HG03095 (cell line): ENCODE measurements at regions not wholly inside any gene's neighbourhood (a gene's known extent, or its start where the extent isn't known, plus 50 kb on each side); places are given as distances from the start of the nearest gene placed in this dataset.
A peak's percentile ranks its signal among the peaks of the same experiment; 100 is the strongest.

Experiments used
- ATAC-seq: cut with Tn5 transposase; IDR thresholded peaks from one replicate; pipeline ENCODE4 v1.9.1; 2021; ENCODE audit warnings: moderate library complexity; ENCODE audit not compliant: unreplicated experiment

DNA sequence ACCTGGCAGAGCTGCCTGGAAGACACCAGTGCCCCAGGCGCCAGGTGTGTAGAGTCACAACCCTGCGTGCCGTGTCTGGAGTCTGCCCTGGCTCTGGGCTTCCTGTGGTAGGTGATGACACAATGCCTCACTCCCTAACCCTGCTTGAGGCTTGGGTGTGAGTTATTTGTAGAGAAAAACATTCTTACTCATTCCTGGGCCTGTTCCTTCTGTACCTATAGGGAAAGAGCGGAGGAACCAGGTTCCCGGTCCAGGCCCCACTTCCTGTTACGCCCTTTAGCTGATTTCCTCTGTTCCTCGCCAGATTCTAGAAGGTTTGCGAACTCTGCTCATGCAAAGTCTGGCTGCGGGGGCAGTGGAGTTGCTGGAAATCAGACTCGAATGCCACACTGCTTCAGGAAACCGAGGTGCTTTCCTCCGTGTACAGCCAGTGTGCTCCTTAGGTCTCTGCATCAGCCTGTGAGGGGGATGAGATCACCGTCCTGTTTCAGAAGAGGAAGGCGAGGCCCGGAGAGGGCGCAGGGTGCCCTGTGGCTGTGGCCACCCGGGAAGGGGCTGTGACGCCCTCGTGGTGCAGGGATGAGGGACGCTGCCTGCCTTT is 67.1 kb upstream of the DUSP22 start:
- no peak for ATAC-seq

DNA sequence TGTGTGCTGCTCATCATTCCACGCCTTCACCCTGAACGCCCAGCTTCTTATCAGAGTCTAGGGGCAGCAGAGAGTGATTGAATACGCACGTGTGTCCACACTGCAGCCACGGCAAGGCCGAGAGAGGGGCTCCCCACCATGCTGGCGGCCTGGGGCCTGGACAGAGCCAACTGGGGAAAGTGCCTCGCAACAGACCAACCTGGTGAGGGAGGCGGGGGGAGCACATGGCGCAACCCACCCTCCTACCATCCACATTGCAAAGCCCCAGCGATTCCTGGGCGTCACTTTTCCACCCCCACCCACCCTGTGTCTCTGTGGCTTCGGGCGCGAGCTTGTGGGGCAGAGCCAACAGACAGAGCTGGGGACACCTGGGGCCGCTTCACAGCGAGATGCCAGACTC is 66.4 kb upstream of the DUSP22 start:
- no peak for ATAC-seq

DNA sequence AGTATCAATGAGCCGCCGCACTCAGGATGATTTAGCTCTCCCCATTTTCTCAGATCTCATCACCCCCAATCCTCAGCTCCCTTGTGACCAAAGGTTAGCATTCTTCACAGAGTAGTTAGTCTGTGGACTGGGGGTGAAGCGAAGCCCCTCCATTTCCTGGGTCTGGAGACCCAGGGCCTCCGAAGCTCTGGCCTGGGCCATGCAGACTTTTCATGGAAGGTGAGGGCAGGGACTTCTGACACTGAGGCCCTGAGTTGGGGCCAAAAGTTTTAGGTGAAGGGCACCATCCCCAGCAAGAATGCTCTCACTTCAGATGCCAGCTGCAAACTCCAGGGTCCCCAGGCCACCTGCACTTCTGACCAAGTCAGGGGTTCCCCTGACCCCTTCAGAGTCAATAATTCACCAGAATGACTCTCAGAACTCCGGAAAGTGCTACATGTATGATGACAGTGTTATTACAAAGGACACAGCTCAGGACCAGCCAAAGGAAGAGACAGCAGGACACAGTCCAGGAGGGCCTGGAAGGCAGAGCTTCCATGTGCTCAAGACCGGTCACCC is 65.7 kb upstream of the DUSP22 start:
- no peak for ATAC-seq

DNA sequence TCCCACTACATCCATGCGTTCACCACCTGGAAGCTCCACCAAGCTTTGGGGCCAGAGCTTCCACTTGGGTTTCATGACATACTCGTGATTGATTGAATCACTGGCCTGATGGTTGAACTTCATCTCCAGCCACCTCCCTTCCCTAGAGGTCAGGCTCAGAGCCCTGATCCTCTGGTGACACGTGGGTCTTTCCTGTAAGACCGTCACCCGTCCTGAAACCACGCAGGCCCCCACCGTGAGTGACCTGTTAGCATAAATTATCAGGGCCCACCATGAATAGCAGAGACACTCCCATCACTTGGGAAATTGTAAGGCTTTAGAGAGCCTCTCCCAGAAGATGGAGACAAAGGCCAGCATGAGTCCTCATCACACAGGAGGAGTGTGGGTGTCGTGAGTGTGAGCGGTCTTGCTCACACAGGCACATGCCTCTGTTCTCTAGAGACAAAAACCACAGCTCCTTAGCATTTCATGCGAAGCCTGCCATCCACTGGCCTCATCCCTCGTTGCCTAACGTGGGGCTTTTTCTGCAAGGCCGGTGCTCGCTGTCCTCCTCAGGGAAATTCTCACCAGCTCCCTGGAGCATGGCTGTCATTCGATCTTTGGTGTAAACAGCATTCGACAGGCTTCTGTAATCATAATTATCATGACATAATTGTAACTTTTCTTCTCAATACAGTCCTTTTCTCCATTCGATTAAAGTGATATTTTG is 65.1 kb upstream of the DUSP22 start:
- ATAC-seq, result no peak

GRCh38 chr6:227812-228338 is 64.4 kb upstream of the DUSP22 start:
- no peak for ATAC-seq

- peak; percentile 32 for ATAC-seq
Observed at GRCh38 chr6:228881-229651, 63.2 kb upstream of the DUSP22 start.

GRCh38 chr6:231779-232178 is 60.5 kb upstream of the DUSP22 start:
- no peak for ATAC-seq

- no peak for ATAC-seq
Observed at GRCh38 chr6:232982-233640, 59.2 kb upstream of the DUSP22 start.

DNA sequence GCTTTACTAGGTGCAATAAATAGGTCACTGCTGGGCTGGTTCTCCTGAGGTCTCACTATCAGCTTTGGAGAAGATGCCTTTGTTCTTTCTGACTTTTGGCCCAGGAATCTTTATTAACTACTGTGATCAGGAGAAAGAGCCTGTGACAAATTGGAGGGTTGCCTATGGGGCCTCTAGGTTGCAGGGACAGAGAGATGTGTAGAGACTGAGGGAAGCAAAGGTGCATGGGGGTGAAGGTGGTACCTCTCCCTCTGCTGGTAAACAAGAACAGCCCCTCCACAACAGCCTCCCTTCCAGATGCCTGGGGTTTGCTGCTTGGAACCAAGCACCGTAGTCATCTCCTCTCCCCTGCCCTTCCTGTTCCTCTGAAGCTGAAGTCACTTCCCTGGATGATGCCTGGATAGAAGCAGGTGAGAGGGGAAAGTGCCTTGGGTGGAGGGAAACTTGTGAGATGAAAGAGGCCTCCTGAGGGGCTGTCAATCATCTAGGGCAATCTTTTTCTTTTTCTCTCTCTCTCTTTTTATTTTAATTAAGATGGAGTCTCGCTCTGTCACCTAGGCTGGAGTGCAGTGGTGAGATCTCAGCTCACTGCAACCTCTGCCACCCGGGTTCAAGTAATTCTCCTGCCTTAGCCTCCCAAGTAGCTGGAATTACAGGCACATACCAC is 57.4 kb upstream of the DUSP22 start:
- no peak for ATAC-seq

DNA sequence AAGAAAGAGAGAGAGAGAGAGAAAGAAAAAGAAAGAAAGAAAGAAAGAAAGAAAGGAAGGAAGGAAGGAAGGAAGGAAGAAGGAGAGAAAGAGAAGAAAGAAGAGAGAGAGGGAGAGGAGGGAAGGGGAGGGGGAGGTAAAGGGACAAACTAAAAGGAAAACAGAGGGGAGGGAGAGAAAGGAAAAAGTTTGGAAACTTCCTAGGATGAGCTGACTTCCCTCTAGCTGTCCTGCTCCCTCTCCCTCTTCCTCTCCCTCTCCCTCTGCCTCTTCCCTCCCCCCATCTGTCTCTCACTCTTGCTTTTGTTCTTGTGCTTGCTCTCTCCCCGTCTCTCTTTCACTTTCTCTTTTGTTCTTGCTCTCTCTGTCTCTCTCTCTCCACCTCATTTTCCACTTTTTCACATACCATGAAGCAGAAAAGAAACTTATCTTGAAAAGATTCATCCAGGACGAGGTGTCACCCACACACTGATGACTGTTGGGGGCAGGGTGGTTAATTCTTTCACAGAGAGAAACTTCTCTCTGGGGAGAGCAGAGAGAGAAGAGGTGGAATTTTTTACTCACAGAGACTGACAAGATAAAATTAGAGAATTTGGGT is 56.4 kb upstream of the DUSP22 start:
- ATAC-seq, result peak; percentile 54

- no peak for ATAC-seq
Observed at GRCh38 chr6:236519-236918, 55.8 kb upstream of the DUSP22 start.

- no peak for ATAC-seq
Observed at GRCh38 chr6:240151-240550, 52.1 kb upstream of the DUSP22 start.

DNA sequence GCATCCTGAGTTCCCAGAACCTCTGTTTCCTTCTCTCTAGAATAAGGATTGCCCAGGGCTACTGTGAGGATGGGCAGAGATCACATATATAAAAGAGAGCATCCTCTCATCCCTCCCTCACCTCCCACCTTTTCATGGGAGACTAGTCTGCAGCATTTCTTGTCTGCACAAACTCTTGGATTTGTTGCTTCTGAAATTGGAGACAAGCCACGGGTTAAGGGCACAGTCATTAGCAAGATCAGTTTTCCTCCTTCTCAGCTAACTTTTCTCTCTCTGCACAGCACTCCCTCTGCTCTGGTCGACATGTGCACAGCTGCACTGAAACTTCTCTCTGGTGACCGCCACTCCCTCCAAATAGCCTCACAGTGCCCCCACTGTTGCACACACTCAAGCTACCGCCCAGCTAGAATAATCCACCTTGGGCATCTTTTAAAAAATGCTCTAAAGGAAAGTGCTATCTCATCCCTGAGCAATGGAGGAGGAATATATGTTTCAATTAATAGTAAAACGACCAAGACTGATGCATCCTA is 50.9 kb upstream of the DUSP22 start:
- no peak for ATAC-seq
